ENCODE measurements at regions not wholly inside any gene's neighbourhood (a gene's known extent, or its start where the extent isn't known, plus 50 kb on each side); places are given as distances from the start of the nearest gene placed in this dataset.

DNA sequence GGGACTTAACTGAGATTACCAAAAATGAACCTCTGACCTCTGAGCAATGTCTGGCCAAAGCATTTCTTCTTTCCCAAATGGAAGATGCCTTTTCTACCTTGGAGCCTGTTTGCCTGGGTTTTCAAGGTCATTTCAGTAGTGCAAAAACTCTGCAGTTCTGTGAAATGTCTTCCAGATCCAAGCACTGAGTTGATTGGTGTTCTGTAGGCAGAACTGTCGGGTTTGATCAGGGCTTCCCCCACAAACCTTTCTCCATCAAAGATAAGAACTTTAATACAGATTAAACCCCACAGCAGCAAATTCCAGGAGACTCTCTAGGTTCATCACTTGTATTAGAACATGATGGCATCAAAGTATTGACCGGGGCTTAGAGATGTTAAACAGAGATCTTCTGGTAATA is 192.7 kb upstream of the TOPAZ1 start:
- TF ChIP-seq POLR2AphosphoS5 (IDR thresholded peaks at IDR 0.05; ENCODE audit: low read depth): no peak
- TF ChIP-seq, protein P1, sequence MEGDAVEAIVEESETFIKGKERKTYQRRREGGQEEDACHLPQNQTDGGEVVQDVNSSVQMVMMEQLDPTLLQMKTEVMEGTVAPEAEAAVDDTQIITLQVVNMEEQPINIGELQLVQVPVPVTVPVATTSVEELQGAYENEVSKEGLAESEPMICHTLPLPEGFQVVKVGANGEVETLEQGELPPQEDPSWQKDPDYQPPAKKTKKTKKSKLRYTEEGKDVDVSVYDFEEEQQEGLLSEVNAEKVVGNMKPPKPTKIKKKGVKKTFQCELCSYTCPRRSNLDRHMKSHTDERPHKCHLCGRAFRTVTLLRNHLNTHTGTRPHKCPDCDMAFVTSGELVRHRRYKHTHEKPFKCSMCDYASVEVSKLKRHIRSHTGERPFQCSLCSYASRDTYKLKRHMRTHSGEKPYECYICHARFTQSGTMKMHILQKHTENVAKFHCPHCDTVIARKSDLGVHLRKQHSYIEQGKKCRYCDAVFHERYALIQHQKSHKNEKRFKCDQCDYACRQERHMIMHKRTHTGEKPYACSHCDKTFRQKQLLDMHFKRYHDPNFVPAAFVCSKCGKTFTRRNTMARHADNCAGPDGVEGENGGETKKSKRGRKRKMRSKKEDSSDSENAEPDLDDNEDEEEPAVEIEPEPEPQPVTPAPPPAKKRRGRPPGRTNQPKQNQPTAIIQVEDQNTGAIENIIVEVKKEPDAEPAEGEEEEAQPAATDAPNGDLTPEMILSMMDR (IDR thresholded peaks at IDR 0.05; ENCODE audit: insufficient read depth, low read length): no peak
- TF ChIP-seq SPI1 (IDR thresholded peaks at IDR 0.05; ENCODE audit: borderline replicate concordance, low read depth): no peak
- TF ChIP-seq, protein P2, sequence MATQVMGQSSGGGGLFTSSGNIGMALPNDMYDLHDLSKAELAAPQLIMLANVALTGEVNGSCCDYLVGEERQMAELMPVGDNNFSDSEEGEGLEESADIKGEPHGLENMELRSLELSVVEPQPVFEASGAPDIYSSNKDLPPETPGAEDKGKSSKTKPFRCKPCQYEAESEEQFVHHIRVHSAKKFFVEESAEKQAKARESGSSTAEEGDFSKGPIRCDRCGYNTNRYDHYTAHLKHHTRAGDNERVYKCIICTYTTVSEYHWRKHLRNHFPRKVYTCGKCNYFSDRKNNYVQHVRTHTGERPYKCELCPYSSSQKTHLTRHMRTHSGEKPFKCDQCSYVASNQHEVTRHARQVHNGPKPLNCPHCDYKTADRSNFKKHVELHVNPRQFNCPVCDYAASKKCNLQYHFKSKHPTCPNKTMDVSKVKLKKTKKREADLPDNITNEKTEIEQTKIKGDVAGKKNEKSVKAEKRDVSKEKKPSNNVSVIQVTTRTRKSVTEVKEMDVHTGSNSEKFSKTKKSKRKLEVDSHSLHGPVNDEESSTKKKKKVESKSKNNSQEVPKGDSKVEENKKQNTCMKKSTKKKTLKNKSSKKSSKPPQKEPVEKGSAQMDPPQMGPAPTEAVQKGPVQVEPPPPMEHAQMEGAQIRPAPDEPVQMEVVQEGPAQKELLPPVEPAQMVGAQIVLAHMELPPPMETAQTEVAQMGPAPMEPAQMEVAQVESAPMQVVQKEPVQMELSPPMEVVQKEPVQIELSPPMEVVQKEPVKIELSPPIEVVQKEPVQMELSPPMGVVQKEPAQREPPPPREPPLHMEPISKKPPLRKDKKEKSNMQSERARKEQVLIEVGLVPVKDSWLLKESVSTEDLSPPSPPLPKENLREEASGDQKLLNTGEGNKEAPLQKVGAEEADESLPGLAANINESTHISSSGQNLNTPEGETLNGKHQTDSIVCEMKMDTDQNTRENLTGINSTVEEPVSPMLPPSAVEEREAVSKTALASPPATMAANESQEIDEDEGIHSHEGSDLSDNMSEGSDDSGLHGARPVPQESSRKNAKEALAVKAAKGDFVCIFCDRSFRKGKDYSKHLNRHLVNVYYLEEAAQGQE (IDR thresholded peaks at IDR 0.05; ENCODE audit: insufficient replicate concordance, low read depth): no peak

Measured in HL-60 (cell line).